ENCODE measurements at regions not wholly inside any gene's neighbourhood (a gene's known extent, or its start where the extent isn't known, plus 50 kb on each side); places are given as distances from the start of the nearest gene placed in this dataset.

GRCh38 chr2:83085869-83086268, 1373.2 kb downstream of the SUCLG1 start:
- Histone ChIP-seq H3K9ac (ENCODE audit: low read depth, low read length) (no peak overlapping the region), H3K9me3 (ENCODE audit: insufficient read depth, low read length, severe bottlenecking) (no peaks in the 10 kb centered on the region), H3K27me3 (ENCODE audit: insufficient read depth, low read length, poor library complexity) (no peaks in the 10 kb centered on the region), H3K36me3 (ENCODE audit: insufficient read depth, low read length) (no peaks in the 10 kb centered on the region), H3K79me2 (ENCODE audit: insufficient read depth, low read length) (no peaks in the 10 kb centered on the region), H3K27ac (ENCODE audit: low read length) (no peak overlapping the region), H3K4me3 (ENCODE audit: low read depth in 1 of 2, low read length in 2 of 2) (no peak overlapping the region), H2AFZ (ENCODE audit: low read depth, low read length) (no peak overlapping the region), H3K4me2 (ENCODE audit: insufficient read depth, low read length) (no peak overlapping the region), H3K4me1 (ENCODE audit: insufficient read depth, low read length) (no peaks in the 10 kb centered on the region), H4K20me1 (ENCODE audit: insufficient read depth, low read length) (no peaks in the 10 kb centered on the region)
- no peak for TF ChIP-seq EZH2 (IDR thresholded peaks at IDR 0.05; ENCODE audit: borderline replicate concordance, low read depth, low read length, severe bottlenecking)
- TF ChIP-seq, protein P1, sequence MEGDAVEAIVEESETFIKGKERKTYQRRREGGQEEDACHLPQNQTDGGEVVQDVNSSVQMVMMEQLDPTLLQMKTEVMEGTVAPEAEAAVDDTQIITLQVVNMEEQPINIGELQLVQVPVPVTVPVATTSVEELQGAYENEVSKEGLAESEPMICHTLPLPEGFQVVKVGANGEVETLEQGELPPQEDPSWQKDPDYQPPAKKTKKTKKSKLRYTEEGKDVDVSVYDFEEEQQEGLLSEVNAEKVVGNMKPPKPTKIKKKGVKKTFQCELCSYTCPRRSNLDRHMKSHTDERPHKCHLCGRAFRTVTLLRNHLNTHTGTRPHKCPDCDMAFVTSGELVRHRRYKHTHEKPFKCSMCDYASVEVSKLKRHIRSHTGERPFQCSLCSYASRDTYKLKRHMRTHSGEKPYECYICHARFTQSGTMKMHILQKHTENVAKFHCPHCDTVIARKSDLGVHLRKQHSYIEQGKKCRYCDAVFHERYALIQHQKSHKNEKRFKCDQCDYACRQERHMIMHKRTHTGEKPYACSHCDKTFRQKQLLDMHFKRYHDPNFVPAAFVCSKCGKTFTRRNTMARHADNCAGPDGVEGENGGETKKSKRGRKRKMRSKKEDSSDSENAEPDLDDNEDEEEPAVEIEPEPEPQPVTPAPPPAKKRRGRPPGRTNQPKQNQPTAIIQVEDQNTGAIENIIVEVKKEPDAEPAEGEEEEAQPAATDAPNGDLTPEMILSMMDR (IDR thresholded peaks at IDR 0.05; ENCODE audit: borderline replicate concordance, extremely low read depth, low read length, poor library complexity, severe bottlenecking) = no peak
- DNase-seq = no peak
- ATAC-seq (ENCODE audit: insufficient read depth, low read depth) = no peak

- Histone ChIP-seq H3K4me3 (ENCODE audit: low read depth in 1 of 2, low read length in 2 of 2) (no peak overlapping the region), H3K27me3 (ENCODE audit: insufficient read depth, low read length, poor library complexity) (no peaks in the 10 kb centered on the region), H3K36me3 (ENCODE audit: insufficient read depth, low read length) (no peaks in the 10 kb centered on the region), H4K20me1 (ENCODE audit: insufficient read depth, low read length) (no peaks in the 10 kb centered on the region), H3K4me2 (ENCODE audit: insufficient read depth, low read length) (no peak overlapping the region), H3K9ac (ENCODE audit: low read depth, low read length) (no peak overlapping the region), H3K27ac (ENCODE audit: low read length) (no peak overlapping the region), H3K4me1 (ENCODE audit: insufficient read depth, low read length) (no peaks in the 10 kb centered on the region), H3K79me2 (ENCODE audit: insufficient read depth, low read length) (no peaks in the 10 kb centered on the region), H3K9me3 (ENCODE audit: insufficient read depth, low read length, severe bottlenecking) (no peaks in the 10 kb centered on the region), H2AFZ (ENCODE audit: low read depth, low read length) (no peak overlapping the region)
- no peak for TF ChIP-seq EZH2 (IDR thresholded peaks at IDR 0.05; ENCODE audit: borderline replicate concordance, low read depth, low read length, severe bottlenecking)
- TF ChIP-seq, protein P1 (IDR thresholded peaks at IDR 0.05; ENCODE audit: borderline replicate concordance, extremely low read depth, low read length, poor library complexity, severe bottlenecking) = no peak
- ATAC-seq (ENCODE audit: insufficient read depth, low read depth) (no peak), DNase-seq (no peak)
Measured at GRCh38 chr2:83081826-83082690, 1377.0 kb downstream of the SUCLG1 start.

DNA sequence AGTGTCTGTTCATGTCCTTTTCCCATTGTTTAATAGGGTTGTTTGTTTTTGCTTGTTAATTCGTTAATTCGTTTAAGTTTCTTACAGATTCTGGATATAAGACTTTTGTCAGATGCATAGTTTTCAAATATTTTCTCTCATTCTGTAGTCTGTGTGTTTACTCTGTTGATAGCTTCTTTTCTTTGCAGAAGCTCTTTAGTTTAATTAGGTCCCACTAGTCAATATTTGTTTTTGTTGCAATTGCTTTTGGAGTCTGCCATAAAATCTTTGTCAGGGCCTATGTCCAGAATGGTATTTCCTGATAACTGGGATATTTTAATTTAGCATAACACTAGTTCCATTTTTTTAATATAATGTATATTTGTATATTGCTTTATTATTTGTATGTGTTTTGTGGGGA, 1380.1 kb downstream of the SUCLG1 start:
- TF ChIP-seq, protein P1 (IDR thresholded peaks at IDR 0.05; ENCODE audit: borderline replicate concordance, extremely low read depth, low read length, poor library complexity, severe bottlenecking) = no peak
- no peak for TF ChIP-seq EZH2 (IDR thresholded peaks at IDR 0.05; ENCODE audit: borderline replicate concordance, low read depth, low read length, severe bottlenecking)
- H2AFZ ChIP-seq (ENCODE audit: low read depth, low read length) = no peak overlapping the region
- H3K79me2 ChIP-seq (ENCODE audit: insufficient read depth, low read length) = no peaks in the 10 kb centered on the region
- ATAC-seq (ENCODE audit: insufficient read depth, low read depth) (no peak), DNase-seq (no peak)
- H3K9ac ChIP-seq (ENCODE audit: low read depth, low read length) = no peak overlapping the region
- H3K4me1 ChIP-seq (ENCODE audit: insufficient read depth, low read length) = no peaks in the 10 kb centered on the region
- no peak overlapping the region for H3K4me2 ChIP-seq (ENCODE audit: insufficient read depth, low read length)
- no peaks in the 10 kb centered on the region for H3K9me3 ChIP-seq (ENCODE audit: insufficient read depth, low read length, severe bottlenecking)
- no peaks in the 10 kb centered on the region for H3K27me3 ChIP-seq (ENCODE audit: insufficient read depth, low read length, poor library complexity)
- H3K27ac ChIP-seq (ENCODE audit: low read length) = no peak overlapping the region
- H4K20me1 ChIP-seq (ENCODE audit: insufficient read depth, low read length) = no peaks in the 10 kb centered on the region
- no peaks in the 10 kb centered on the region for H3K36me3 ChIP-seq (ENCODE audit: insufficient read depth, low read length)
- no peak overlapping the region for H3K4me3 ChIP-seq (ENCODE audit: low read depth in 1 of 2, low read length in 2 of 2)
